Superior temporal gyrus (tissue), 1 donor: ENCODE measurements at regions not wholly inside any gene's neighbourhood (a gene's known extent, or its start where the extent isn't known, plus 50 kb on each side); places are given as distances from the start of the nearest gene placed in this dataset.

Experiments
- DNase-seq: peaks from one replicate; pipeline ENCODE4 v3.0.0-alpha.2; 2016; ENCODE audit errors: extremely low spot score

- no peak for DNase-seq
Observed at GRCh38 chr17:36816214-36816906, 120.9 kb upstream of the LHX1 start.

GRCh38 chr17:36816907-36817288 lies 120.4 kb upstream of the LHX1 start:
- DNase-seq, result no peak

- DNase-seq, result no peak
Observed at GRCh38 chr17:36817483-36818048, 119.7 kb upstream of the LHX1 start.

GRCh38 chr17:36818134-36818825 lies 119.0 kb upstream of the LHX1 start:
- DNase-seq, result no peak

GRCh38 chr17:36823850-36824677 lies 113.2 kb upstream of the LHX1 start:
- no peak for DNase-seq

GRCh38 chr17:36824678-36825101 lies 112.6 kb upstream of the LHX1 start:
- DNase-seq, result no peak

DNA sequence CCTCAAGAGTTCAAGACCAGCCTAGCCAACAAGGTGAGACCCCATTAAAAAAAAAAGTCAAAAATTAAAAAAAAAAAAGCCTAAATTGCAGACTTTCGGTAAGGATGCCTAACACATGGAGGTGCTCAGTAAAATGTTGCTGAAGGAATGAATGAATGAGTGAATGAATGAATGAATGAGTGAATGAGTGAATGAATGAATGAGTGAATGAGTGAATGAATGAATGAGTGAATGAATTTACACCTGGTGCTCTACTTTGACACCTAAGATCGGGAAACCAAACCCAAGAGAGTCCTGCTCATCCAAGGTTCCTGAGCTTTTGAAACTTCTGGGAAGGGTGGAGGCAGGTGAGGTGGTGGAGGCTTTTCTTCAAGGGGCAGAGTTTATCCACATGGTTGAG lies 112.2 kb upstream of the LHX1 start:
- DNase-seq, result no peak

GRCh38 chr17:36825521-36825920 lies 111.8 kb upstream of the LHX1 start:
- no peak for DNase-seq

DNA sequence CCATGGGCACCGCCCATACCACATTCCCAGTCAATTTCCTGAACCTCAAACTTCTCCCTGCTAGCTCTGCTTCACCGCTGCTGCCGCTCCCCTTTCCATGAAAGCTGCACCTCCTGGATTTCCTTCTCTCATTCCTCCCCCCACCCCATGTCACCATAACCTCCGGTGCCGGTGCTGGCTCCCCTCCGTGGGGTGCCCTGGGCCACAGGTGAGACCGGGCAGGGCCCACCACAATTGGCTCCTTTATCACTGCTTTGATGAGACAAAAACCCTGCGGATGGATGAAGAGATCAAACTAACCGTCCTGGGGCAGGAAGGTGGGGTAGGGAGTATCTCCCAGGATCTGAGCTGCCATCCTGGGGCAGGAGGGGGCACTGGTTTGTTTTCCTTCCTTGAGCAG lies 111.3 kb upstream of the LHX1 start:
- no peak for DNase-seq

GRCh38 chr17:36827081-36827480 lies 110.2 kb upstream of the LHX1 start:
- DNase-seq, result no peak

DNA sequence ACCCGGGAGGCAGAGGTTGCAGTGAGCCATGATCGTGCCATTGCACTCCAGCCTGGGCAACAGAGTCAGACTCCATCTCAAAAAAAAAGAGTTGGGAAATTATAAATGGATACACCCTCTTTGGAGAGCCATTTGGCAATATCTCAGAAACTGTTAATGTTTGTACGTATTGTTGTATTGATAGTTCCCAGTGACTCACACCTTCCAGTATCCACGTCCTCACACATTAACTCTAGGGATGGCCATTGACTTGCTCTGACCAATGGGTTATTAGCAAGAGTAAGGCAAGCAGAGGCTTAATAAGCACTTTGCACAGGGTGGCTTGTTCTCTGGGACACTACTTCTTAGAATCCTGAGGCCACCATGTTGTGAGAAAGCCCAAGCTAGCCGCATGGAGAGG lies 107.6 kb upstream of the LHX1 start:
- no peak for DNase-seq

- no peak for DNase-seq
Observed at GRCh38 chr17:36833279-36833678, 104.0 kb upstream of the LHX1 start.

GRCh38 chr17:36835036-36835435 lies 102.2 kb upstream of the LHX1 start:
- DNase-seq, result no peak

- no peak for DNase-seq
Observed at GRCh38 chr17:36837195-36837938, 99.9 kb upstream of the LHX1 start.

DNA sequence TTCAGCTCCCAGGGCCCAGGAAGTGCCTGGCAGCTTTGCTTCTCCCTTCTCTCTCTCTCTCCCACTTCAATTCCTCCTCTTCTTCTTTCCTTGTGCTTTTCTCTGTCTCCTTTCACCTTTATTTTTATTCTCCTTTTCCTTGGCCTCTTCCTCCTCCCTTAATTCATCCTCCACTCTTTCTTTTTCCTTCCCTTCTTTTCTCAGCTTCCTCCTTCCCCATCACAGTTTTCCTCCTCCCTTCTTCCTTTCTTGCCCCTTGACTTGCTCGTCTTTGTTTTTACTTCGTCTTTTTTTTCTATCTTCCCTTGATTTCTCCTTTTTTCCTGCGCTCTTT lies 99.4 kb upstream of the LHX1 start:
- no peak for DNase-seq

GRCh38 chr17:36839256-36839655 lies 98.0 kb upstream of the LHX1 start:
- no peak for DNase-seq

DNA sequence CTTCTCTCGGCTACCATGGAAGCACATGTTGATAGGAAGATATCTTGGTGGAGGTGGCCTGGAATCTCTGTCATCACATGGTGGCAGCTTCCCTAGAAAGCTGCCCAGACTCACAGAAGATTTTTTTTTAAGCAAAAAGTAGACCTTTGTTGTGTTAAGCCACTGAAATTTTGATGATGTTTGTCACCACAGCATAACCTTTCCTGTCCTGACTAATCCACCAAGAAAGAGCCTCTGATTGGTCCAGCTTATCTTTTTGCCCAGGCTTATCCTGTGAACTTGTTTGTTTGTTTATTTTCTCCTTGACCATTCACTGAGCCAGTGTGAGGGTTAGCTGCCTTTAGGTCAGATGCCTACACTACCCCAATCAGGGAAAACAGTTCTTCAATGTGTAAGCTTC lies 96.5 kb upstream of the LHX1 start:
- no peak for DNase-seq

GRCh38 chr17:36842231-36842819 lies 95.0 kb upstream of the LHX1 start:
- no peak for DNase-seq

DNA sequence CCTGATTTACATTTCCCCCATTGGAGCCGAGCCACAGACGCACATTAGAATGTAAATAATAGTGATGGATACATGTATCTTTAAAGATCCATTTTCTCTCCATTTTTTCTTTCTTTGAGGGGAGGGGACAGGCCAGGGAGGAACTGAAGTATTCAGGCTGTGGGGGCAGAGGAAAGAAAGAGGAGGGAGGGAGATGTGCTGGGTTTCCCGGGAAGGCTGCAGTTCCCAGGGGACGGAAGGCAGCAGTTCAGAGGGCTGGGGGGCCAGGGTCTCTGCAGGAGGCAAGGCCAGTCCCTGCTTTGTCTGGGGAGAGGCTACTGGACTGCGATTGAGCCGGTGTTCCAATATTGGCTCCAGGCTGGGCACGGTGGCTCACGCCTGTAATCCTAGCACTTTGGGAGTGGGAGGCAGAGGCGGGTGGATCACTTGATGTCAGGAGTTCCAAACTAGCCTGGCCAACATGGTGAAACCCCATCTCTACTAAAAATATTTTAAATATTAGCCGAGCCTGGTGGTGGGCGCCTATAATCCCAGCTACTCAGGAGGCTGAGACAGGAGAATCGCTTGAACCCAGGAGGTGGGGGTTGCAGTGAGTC lies 94.2 kb upstream of the LHX1 start:
- no peak for DNase-seq

DNA sequence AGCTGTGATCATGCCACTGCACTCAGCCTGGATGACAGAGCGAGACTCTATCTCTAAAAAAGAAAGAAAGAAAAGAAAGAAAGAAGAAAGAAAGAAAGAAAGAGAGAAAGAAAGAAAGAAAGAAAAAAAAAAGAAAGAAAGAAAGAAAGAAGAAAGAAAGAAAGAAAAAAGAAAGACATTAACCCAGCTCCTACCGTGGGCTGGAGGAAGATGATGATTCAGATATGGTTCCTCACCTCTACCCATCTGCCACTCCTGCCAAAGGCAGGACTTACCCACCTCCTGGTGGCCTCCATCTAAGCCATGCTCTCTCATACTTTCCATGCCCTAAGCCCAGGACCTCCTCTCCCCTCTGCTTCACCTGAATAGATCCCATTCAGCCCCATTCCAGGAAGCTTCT lies 93.3 kb upstream of the LHX1 start:
- DNase-seq, result no peak

GRCh38 chr17:36844601-36845000 lies 92.7 kb upstream of the LHX1 start:
- DNase-seq, result no peak
